ENCODE measurements at regions not wholly inside any gene's neighbourhood (a gene's known extent, or its start where the extent isn't known, plus 50 kb on each side); places are given as distances from the start of the nearest gene placed in this dataset.

GRCh38 chr7:67519171-67519570 is 522.5 kb downstream of the TYW1 start:
- Histone ChIP-seq H3K4me3 (ENCODE audit: low read depth in 1 of 2, low read length in 2 of 2) (no peak overlapping the region), H3K4me1 (ENCODE audit: control insufficient read depth in 1 of 2, insufficient read depth in 2 of 2, low read length in 2 of 2) (no peaks in the 10 kb centered on the region), H3K27ac (ENCODE audit: low read length) (no peak overlapping the region), H3K9me3 (ENCODE audit: control insufficient read depth in 1 of 2, low read length in 2 of 2) (no peaks in the 10 kb centered on the region), H3K27me3 (ENCODE audit: low read depth, low read length) (no peaks in the 10 kb centered on the region), H3K36me3 (ENCODE audit: control insufficient read depth in 1 of 2, insufficient read depth in 2 of 2, low read length in 2 of 2) (no peaks in the 10 kb centered on the region)

GRCh38 chr7:67522504-67522903 is 525.9 kb downstream of the TYW1 start:
- Histone ChIP-seq H3K27ac (ENCODE audit: low read length) (no peak overlapping the region), H3K9me3 (ENCODE audit: control insufficient read depth in 1 of 2, low read length in 2 of 2) (no peaks in the 10 kb centered on the region), H3K4me3 (ENCODE audit: low read depth in 1 of 2, low read length in 2 of 2) (no peak overlapping the region), H3K4me1 (ENCODE audit: control insufficient read depth in 1 of 2, insufficient read depth in 2 of 2, low read length in 2 of 2) (no peaks in the 10 kb centered on the region), H3K36me3 (ENCODE audit: control insufficient read depth in 1 of 2, insufficient read depth in 2 of 2, low read length in 2 of 2) (no peaks in the 10 kb centered on the region), H3K27me3 (ENCODE audit: low read depth, low read length) (no peaks in the 10 kb centered on the region)

GRCh38 chr7:67523713-67524112 is 527.1 kb downstream of the TYW1 start:
- Histone ChIP-seq H3K9me3 (ENCODE audit: control insufficient read depth in 1 of 2, low read length in 2 of 2) (no peaks in the 10 kb centered on the region), H3K36me3 (ENCODE audit: control insufficient read depth in 1 of 2, insufficient read depth in 2 of 2, low read length in 2 of 2) (no peaks in the 10 kb centered on the region), H3K4me3 (ENCODE audit: low read depth in 1 of 2, low read length in 2 of 2) (no peak overlapping the region), H3K27me3 (ENCODE audit: low read depth, low read length) (no peaks in the 10 kb centered on the region), H3K4me1 (ENCODE audit: control insufficient read depth in 1 of 2, insufficient read depth in 2 of 2, low read length in 2 of 2) (no peaks in the 10 kb centered on the region), H3K27ac (ENCODE audit: low read length) (no peak overlapping the region)

GRCh38 chr7:67525588-67525987 is 529.0 kb downstream of the TYW1 start:
- H3K27me3 ChIP-seq (ENCODE audit: low read depth, low read length) = no peaks in the 10 kb centered on the region
- H3K27ac ChIP-seq (ENCODE audit: low read length) = no peak overlapping the region
- H3K4me3 ChIP-seq (ENCODE audit: low read depth in 1 of 2, low read length in 2 of 2) = no peak overlapping the region
- H3K4me1 ChIP-seq (ENCODE audit: control insufficient read depth in 1 of 2, insufficient read depth in 2 of 2, low read length in 2 of 2) = no peaks in the 10 kb centered on the region
- no peaks in the 10 kb centered on the region for H3K36me3 ChIP-seq (ENCODE audit: control insufficient read depth in 1 of 2, insufficient read depth in 2 of 2, low read length in 2 of 2)
- no peaks in the 10 kb centered on the region for H3K9me3 ChIP-seq (ENCODE audit: control insufficient read depth in 1 of 2, low read length in 2 of 2)

GRCh38 chr7:67535241-67535989 is 538.8 kb downstream of the TYW1 start:
- H3K4me3 ChIP-seq (ENCODE audit: low read depth in 1 of 2, low read length in 2 of 2) = no peak overlapping the region

GRCh38 chr7:67542916-67543315 is 546.3 kb downstream of the TYW1 start:
- Histone ChIP-seq H3K27me3 (ENCODE audit: low read depth, low read length) (no peaks in the 10 kb centered on the region), H3K36me3 (ENCODE audit: control insufficient read depth in 1 of 2, insufficient read depth in 2 of 2, low read length in 2 of 2) (no peaks in the 10 kb centered on the region), H3K9me3 (ENCODE audit: control insufficient read depth in 1 of 2, low read length in 2 of 2) (no peaks in the 10 kb centered on the region), H3K4me1 (ENCODE audit: control insufficient read depth in 1 of 2, insufficient read depth in 2 of 2, low read length in 2 of 2) (no peaks in the 10 kb centered on the region), H3K4me3 (ENCODE audit: low read depth in 1 of 2, low read length in 2 of 2) (no peak overlapping the region), H3K27ac (ENCODE audit: low read length) (no peak overlapping the region)

More at GRCh38 chr7:67535241-67535989, 538.8 kb downstream of the TYW1 start:
- Histone ChIP-seq H3K36me3 (ENCODE audit: control insufficient read depth in 1 of 2, insufficient read depth in 2 of 2, low read length in 2 of 2) (no peaks in the 10 kb centered on the region), H3K27me3 (ENCODE audit: low read depth, low read length) (no peaks in the 10 kb centered on the region), H3K9me3 (ENCODE audit: control insufficient read depth in 1 of 2, low read length in 2 of 2) (peaks cover 0 to 3% of the 10 kb centered on the region in 2 donors), H3K27ac (ENCODE audit: low read length) (no peak overlapping the region), H3K4me1 (ENCODE audit: control insufficient read depth in 1 of 2, insufficient read depth in 2 of 2, low read length in 2 of 2) (no peaks in the 10 kb centered on the region)

GRCh38 chr7:67547183-67547907 is 550.7 kb downstream of the TYW1 start:
- H3K27me3 ChIP-seq (ENCODE audit: low read depth, low read length) = no peaks in the 10 kb centered on the region
- no peak overlapping the region for H3K27ac ChIP-seq (ENCODE audit: low read length)
- no peaks in the 10 kb centered on the region for H3K36me3 ChIP-seq (ENCODE audit: control insufficient read depth in 1 of 2, insufficient read depth in 2 of 2, low read length in 2 of 2)
- no peaks in the 10 kb centered on the region for H3K4me1 ChIP-seq (ENCODE audit: control insufficient read depth in 1 of 2, insufficient read depth in 2 of 2, low read length in 2 of 2)
- no peaks in the 10 kb centered on the region for H3K9me3 ChIP-seq (ENCODE audit: control insufficient read depth in 1 of 2, low read length in 2 of 2)
- H3K4me3 ChIP-seq (ENCODE audit: low read depth in 1 of 2, low read length in 2 of 2) = no peak overlapping the region

GRCh38 chr7:67549126-67549525 is 552.5 kb downstream of the TYW1 start:
- Histone ChIP-seq H3K27me3 (ENCODE audit: low read depth, low read length) (no peaks in the 10 kb centered on the region), H3K4me1 (ENCODE audit: control insufficient read depth in 1 of 2, insufficient read depth in 2 of 2, low read length in 2 of 2) (no peaks in the 10 kb centered on the region), H3K36me3 (ENCODE audit: control insufficient read depth in 1 of 2, insufficient read depth in 2 of 2, low read length in 2 of 2) (no peaks in the 10 kb centered on the region), H3K4me3 (ENCODE audit: low read depth in 1 of 2, low read length in 2 of 2) (no peak overlapping the region), H3K27ac (ENCODE audit: low read length) (no peak overlapping the region), H3K9me3 (ENCODE audit: control insufficient read depth in 1 of 2, low read length in 2 of 2) (no peaks in the 10 kb centered on the region)

- H3K36me3 ChIP-seq (ENCODE audit: control insufficient read depth in 1 of 2, insufficient read depth in 2 of 2, low read length in 2 of 2) = no peaks in the 10 kb centered on the region
- H3K9me3 ChIP-seq (ENCODE audit: control insufficient read depth in 1 of 2, low read length in 2 of 2) = no peaks in the 10 kb centered on the region
- H3K27ac ChIP-seq (ENCODE audit: low read length) = no peak overlapping the region
- H3K4me3 ChIP-seq (ENCODE audit: low read depth in 1 of 2, low read length in 2 of 2) = no peak overlapping the region
- H3K27me3 ChIP-seq (ENCODE audit: low read depth, low read length) = no peaks in the 10 kb centered on the region
- no peaks in the 10 kb centered on the region for H3K4me1 ChIP-seq (ENCODE audit: control insufficient read depth in 1 of 2, insufficient read depth in 2 of 2, low read length in 2 of 2)
Observed at GRCh38 chr7:67550801-67551436, 554.3 kb downstream of the TYW1 start.

GRCh38 chr7:67552738-67553137 is 556.1 kb downstream of the TYW1 start:
- H3K27me3 ChIP-seq (ENCODE audit: low read depth, low read length) = no peaks in the 10 kb centered on the region
- no peak overlapping the region for H3K4me3 ChIP-seq (ENCODE audit: low read depth in 1 of 2, low read length in 2 of 2)
- H3K27ac ChIP-seq (ENCODE audit: low read length) = no peak overlapping the region
- no peaks in the 10 kb centered on the region for H3K4me1 ChIP-seq (ENCODE audit: control insufficient read depth in 1 of 2, insufficient read depth in 2 of 2, low read length in 2 of 2)
- no peaks in the 10 kb centered on the region for H3K9me3 ChIP-seq (ENCODE audit: control insufficient read depth in 1 of 2, low read length in 2 of 2)
- H3K36me3 ChIP-seq (ENCODE audit: control insufficient read depth in 1 of 2, insufficient read depth in 2 of 2, low read length in 2 of 2) = no peaks in the 10 kb centered on the region

- Histone ChIP-seq H3K27ac (ENCODE audit: low read length) (no peak overlapping the region), H3K9me3 (ENCODE audit: control insufficient read depth in 1 of 2, low read length in 2 of 2) (no peaks in the 10 kb centered on the region), H3K27me3 (ENCODE audit: low read depth, low read length) (no peaks in the 10 kb centered on the region), H3K4me1 (ENCODE audit: control insufficient read depth in 1 of 2, insufficient read depth in 2 of 2, low read length in 2 of 2) (no peaks in the 10 kb centered on the region), H3K36me3 (ENCODE audit: control insufficient read depth in 1 of 2, insufficient read depth in 2 of 2, low read length in 2 of 2) (no peaks in the 10 kb centered on the region), H3K4me3 (ENCODE audit: low read depth in 1 of 2, low read length in 2 of 2) (no peak overlapping the region)
Observed at GRCh38 chr7:67553378-67553777, 556.7 kb downstream of the TYW1 start.

Data from muscle layer of duodenum (tissue), 2 donors.